H54 (cell line): ENCODE measurements at regions not wholly inside any gene's neighbourhood (a gene's known extent, or its start where the extent isn't known, plus 50 kb on each side); places are given as distances from the start of the nearest gene placed in this dataset.
"Not testable (repeated sequence)": the region's sequence is repeated elsewhere in the genome, so short reads cannot be mapped to it uniquely, and the experiment has no call there.

Experiments used
- DNase-seq: peaks from one replicate; pipeline ENCODE4 v3.0.0; 2011; ENCODE audit warnings: low spot score, mixed read lengths; ENCODE audit not compliant: insufficient read length
- FAIRE-seq: peaks from 3 replicates; lab custom pipeline; 2011; peaks lifted over from hg19 to GRCh38; lab: Jason Lieb, UNC
- POLR2A ChIP-seq: IDR thresholded peaks from 2 replicates; pipeline ENCODE4 v1.6.1; 2011; ENCODE audit warnings: low read depth, mild to moderate bottlenecking, low read length

DNA sequence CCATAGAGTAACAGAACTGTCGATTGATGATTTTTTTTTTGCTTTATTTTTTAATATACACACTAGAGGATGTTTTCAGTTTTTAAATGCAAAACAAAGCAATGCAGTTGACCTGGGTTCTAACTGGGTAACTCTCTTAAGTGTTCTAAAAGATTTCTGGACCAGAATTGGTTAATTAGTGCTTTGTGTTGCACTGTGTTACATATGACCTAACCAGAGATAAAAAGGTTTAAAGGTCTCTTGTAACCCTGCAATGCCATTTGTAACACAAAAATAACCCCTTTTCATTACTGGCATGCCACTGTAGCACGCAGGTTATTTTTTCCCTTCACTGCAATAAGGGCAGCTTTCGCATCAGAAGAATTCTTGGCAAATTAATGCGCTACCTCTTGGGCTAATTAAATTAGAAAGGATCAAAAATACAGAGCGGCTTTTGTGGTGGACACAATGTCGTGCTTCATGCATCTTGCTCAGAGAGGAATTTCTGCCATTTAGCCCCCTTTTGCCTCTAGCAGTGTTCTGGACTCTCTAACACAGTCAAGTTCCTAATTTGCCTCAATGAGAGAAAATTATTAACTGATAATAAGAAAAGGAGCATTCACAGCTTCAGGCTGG lies 250.8 kb upstream of the ZEB2 start:
- FAIRE-seq (no peak), DNase-seq (no peak)
- no peak for TF ChIP-seq POLR2A

DNA sequence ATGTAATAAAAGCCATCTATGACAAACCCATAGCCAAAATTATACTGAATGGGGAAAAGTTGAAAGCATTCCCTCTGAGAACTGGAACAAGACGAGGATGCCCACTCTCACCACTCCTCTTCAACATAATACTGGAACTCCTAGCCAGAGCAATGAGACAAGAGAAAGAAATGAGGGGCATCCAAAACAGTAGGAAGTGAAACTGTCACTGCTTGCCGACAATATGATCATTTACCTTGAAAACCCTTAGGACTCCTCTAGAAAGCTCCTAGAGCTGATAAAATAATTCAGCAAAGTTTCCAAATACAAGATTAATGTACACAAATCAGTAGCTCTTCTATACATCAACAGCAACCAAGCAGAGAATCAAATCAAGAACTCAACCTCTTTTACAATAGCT lies 241.0 kb upstream of the ZEB2 start:
- not testable (repeated sequence) for DNase-seq, FAIRE-seq

DNA sequence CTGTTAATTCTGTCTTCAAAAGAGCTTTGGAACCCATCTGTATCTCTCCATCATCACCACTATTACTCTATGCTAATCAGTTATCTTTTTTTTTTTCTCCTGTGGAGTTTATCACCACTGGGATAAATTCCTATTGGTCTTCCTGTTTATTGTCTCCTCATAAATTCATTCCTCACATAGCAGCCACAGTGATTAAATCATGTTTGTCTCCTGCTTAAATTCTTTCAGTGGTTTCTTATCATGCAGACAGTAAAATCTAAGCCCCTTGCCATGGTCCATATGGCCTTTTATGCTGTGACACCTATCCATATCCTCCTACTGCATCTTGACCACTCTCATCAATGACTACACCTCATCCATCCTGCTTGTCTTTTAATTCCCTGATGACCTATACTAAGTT lies 239.8 kb upstream of the ZEB2 start:
- no peak for DNase-seq
- TF ChIP-seq POLR2A, result no peak
- FAIRE-seq, result no peak

DNA sequence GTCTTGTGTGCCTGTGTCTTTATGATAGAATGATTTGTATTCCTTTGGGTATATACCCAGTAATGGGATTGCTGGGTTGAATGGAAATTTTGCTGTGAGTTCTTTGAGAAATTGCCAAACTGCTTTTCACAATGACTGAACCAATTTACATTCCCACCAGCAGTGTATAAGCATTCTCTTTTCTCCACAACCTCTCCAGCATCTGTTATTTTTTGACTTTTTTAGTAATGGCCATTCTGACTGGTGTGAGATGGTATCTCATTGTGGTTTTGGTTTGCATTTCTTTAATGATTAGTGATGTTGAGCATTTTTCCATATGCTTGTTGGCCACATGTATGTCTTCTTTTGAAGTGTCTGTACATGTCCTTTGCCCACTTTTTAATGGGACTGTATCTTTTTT lies 238.3 kb upstream of the ZEB2 start:
- FAIRE-seq, DNase-seq: not testable (repeated sequence)

DNA sequence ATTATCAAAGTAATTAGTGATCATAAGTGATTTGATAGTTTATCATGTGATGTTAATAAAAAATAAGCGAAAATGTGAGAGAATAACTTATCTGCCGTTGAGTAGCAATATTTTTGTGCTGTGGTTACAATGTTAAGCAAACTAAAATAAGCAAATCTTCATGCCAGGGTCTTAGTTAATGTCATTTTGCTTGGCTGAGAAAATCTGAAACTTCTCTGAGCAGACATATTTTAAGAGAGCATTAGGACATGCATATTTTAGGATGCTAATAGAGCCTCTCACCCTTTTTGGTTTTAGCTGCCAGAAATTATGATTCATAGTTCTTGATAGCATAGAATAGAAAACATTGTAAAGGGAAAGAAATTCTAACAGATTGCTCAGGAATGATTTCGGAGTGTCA lies 233.5 kb upstream of the ZEB2 start:
- FAIRE-seq (no peak), DNase-seq (no peak)
- no peak for TF ChIP-seq POLR2A

DNA sequence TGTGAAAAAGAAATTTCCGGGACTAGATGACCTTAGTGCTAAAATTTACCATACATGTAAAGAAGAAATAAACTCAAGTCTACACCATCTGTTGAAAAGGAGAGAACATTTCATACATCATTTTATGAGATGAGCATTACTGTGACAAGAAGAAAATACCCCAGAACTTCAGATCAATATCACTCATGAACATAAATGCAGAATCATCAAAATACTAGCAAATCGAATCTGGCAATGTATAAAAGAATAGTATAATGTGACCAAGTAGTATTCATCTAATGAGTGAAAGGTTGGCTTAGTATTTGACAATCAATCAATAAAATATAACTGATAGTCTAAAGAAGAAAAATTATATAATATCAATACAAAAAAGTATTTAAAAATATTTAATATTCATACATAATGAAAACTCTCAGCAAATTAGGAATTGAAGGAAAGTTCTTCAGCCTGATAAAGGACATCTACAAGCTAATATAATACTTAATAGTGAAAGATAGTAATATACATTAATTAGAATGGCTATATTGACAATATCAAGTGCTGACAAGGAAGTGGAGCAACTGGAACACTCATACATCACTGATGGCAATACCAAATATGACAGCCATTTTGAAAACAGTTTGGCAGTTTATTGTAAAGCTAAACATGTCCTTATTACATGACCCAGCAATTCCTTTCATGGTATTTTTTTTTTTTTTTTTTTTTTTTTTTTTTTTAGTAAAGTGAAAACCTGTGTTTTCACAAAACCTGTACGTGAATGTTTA lies 231.4 kb upstream of the ZEB2 start:
- no peak for FAIRE-seq
- no peak for DNase-seq
- no peak for TF ChIP-seq POLR2A

DNA sequence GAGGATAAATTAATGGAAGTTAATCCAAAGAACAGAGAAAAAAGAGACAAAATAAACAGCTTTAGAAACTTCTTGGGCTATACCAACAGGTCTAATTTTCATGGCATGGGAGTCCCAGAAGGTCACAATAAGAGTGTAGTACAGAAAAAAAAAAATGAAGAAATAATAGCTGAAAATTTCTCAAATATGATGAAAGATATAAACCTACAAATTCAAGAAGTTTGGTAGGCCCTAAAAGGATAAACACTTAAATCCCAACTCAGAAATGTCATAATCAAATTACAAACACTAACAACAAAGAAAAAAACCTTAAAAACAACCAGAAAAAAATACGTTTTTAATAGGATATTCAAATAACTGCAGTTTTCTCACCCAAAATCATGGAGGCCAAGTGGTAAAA lies 229.3 kb upstream of the ZEB2 start:
- FAIRE-seq (no peak), DNase-seq (no peak)
- no peak for TF ChIP-seq POLR2A

DNA sequence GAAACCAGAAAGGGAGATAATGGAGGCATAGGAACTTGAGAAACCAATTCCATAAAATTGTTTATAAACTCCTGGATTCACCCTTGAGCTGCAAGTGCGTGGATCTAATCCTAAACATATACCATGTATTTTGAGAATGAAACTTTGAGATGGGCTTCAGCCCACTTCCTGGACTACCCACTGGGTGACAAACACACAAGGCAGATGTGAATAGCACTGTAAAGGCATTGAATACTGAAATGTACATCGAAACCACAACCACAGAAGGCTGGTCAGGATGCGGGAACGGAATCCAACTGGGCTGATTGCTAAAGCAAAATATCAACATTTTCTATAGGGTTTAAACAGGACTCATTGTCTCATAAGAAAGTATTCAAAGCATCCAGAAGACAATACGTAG lies 228.5 kb upstream of the ZEB2 start:
- FAIRE-seq (no peak), DNase-seq (no peak)
- TF ChIP-seq POLR2A, result no peak

DNA sequence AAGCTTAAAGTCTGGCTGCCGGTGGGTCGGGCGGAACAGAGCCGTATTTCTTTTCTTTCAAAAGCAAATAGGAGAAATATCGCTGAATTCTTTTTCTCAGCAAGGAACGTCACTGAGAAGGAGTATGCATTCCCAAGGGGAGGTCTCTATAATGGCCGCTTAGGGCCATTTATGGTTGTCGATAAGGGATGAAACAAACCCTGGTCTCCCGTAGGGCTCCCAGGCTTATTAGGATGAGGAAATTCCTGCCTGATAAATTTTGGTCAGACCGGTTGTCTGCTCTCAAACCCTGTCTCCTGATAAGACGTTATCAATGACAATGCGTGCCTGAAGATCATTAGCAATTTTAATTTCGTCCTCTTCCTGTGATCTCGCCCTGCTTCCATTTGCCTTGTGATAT lies 227.7 kb upstream of the ZEB2 start:
- FAIRE-seq (no peak), DNase-seq (no peak)
- TF ChIP-seq POLR2A, result no peak

DNA sequence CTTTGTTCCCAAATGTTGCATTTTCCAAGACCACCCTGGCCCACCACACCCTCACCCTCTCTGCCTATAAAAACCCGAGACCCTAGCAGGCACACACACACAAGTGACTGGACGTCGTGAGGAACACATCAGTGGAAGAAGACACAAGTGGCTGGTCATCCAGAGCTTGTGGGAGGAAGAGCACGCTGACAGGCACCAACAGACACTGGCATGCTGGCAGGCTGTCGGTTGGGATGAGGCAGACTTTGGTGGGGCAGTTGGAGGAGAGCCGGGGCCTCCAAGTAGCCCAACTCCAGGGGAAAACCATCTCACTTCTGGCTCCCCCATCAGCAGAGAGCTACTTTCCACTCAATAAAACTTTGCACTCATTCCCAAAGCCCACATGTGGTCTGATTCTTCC lies 225.5 kb upstream of the ZEB2 start:
- DNase-seq (no peak), FAIRE-seq (no peak)
- TF ChIP-seq POLR2A, result no peak

DNA sequence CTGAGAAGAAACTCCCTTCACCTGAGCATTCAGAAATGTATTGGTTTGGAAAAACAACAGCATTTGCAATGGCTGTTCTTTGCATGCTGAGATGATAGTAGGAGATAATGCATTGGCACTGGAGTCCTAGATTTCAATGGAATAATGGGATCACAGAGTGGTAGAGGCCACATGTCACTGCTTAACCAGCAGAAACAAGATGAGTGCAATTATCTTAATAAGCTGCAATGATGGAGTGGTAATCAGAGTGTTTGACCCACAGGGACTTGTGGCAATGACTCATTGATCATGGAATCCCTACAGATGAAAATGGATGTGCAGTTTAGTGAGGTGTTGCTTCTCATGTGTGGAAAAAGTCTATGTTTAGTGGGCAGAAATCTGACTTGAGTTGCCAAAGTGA lies 218.8 kb upstream of the ZEB2 start:
- DNase-seq (no peak), FAIRE-seq (no peak)
- no peak for TF ChIP-seq POLR2A

DNA sequence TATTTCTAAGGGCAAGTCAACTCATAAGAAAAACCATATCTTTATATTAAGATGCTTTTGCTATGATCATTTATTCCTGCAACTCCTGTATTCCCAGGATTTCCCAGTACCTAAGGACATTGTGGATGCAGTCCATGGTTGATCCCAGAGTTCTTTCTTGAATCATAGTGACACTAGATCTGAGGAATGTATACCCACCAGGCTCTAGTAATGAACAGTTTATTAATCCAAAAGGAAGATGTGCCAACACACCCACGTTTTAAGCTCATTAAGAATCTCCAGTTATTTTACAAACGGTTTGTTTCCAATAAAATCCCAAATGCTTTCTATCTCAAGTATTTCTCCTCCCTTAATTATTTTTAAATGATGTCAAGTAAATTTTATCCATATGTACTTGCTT lies 210.8 kb upstream of the ZEB2 start:
- FAIRE-seq, result no peak
- no peak for TF ChIP-seq POLR2A

DNA sequence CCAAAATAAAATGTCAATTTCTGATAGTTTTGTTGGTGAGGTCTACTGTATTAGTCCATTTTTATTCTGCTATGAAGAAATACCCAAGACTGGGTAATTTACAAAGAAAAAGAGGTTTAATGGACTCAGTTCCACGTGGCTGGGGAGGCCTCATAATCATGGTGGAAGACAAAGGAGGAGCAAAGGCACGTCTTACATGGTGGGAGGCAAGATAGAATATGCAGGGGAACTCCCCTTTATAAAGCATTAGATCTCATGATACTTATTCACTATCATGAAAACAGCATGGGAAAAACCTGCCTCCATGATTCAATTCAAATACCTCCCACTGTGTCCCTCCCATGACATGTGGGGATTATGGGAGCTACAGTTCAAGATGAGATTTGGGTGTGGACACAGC lies 204.5 kb upstream of the ZEB2 start:
- not testable (repeated sequence) for DNase-seq, FAIRE-seq

More for the DNA sequence above, 210.8 kb upstream of the ZEB2 start:
- no peak for DNase-seq

DNA sequence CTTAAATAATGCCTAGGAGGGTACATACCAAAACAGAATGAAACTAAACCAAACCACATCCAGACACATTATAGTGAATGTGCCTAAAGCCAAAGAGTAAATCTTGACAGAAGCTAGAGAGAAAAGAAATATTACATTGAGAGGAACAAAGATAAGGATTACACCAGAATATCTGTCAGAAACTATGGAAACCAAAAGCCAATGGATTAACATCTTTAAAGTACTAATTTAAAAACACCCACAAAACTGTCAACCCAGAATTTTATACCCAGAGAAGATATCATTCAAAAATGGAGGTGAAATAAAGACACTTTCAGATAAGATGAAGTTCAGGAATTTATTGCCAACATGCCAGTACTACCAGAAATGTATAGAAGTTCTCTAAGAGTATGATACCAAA lies 198.5 kb upstream of the ZEB2 start:
- no peak for FAIRE-seq
- TF ChIP-seq POLR2A, result no peak

DNA sequence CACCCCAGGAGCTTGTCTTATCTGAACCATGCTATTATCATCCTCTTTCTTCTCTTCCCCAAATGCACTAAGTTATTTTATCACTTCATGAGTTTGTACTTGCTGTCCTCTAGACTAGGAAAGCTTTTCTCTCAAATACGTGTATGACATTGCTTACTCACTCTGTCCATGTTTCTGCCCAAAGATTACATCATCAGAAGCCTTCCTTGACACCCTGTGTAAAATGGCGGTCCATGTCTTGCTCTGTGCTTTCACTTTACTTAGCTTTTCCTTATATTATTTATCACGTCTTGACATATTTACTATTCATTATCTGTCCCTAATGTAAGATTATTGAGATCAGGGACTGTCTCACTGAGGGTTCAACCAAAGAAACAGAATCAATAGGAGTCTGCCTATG lies 196.1 kb upstream of the ZEB2 start:
- DNase-seq (no peak), FAIRE-seq (no peak)
- TF ChIP-seq POLR2A, result no peak

More for the DNA sequence above, 198.5 kb upstream of the ZEB2 start:
- no peak for DNase-seq
